ENCODE measurements at regions not wholly inside any gene's neighbourhood (a gene's known extent, or its start where the extent isn't known, plus 50 kb on each side); places are given as distances from the start of the nearest gene placed in this dataset.

- H3K36me3 ChIP-seq, result no peaks in the 10 kb centered on the region
- H3K4me1 ChIP-seq, result no peaks in the 10 kb centered on the region
- no peak overlapping the region for H3K4me3 ChIP-seq
- TF ChIP-seq POLR2A (IDR thresholded peaks at IDR 0.05; ENCODE audit: low read depth) (no peak), EP300 (IDR thresholded peaks at IDR 0.05) (no peak), CTCF (IDR thresholded peaks at IDR 0.05) (no peak), POLR2AphosphoS5 (IDR thresholded peaks at IDR 0.05) (no peak)
- 71% methylated on average over 10 of the region's 10 CpGs for WGBS
- DNase-seq (ENCODE audit: extremely low spot score), result no peak
- no peaks in the 10 kb centered on the region for H3K9me3 ChIP-seq
- H3K27ac ChIP-seq (replicated peaks in 1 of 4), result no peak overlapping the region
- peaks cover 0 to 56% (median 0%) of the 10 kb centered on the region in 4 donors for H3K27me3 ChIP-seq
- intact Hi-C loops (cut with DNase I), result no loop called here
Observed at GRCh38 chr1:38522915-38523567, 336.5 kb downstream of the RRAGC start.

GRCh38 chr1:38516560-38516959, 343.0 kb downstream of the RRAGC start:
- TF ChIP-seq POLR2A (IDR thresholded peaks at IDR 0.05; ENCODE audit: low read depth) (no peak), EP300 (IDR thresholded peaks at IDR 0.05) (no peak), CTCF (IDR thresholded peaks at IDR 0.05) (no peak), POLR2AphosphoS5 (IDR thresholded peaks at IDR 0.05) (no peak)
- Histone ChIP-seq H3K36me3 (no peaks in the 10 kb centered on the region), H3K9me3 (no peaks in the 10 kb centered on the region), H3K27me3 (peaks cover 0 to 18% (median 0%) of the 10 kb centered on the region in 4 donors), H3K27ac (replicated peaks in 1 of 4) (no peak overlapping the region), H3K4me3 (no peak overlapping the region), H3K4me1 (no peaks in the 10 kb centered on the region)
- intact Hi-C loops (cut with DNase I), result no loop called here
- no peak for DNase-seq (ENCODE audit: extremely low spot score)
- WGBS, result 100% methylated on average over 2 of the region's 2 CpGs

GRCh38 chr1:38512789-38513188, 346.8 kb downstream of the RRAGC start:
- TF ChIP-seq POLR2A (IDR thresholded peaks at IDR 0.05; ENCODE audit: low read depth) (no peak), EP300 (IDR thresholded peaks at IDR 0.05) (no peak), CTCF (IDR thresholded peaks at IDR 0.05) (no peak), POLR2AphosphoS5 (IDR thresholded peaks at IDR 0.05) (no peak)
- no peaks in the 10 kb centered on the region for H3K36me3 ChIP-seq
- WGBS, result 54% methylated on average over 7 of the region's 7 CpGs
- no peak overlapping the region for H3K27ac ChIP-seq (replicated peaks in 1 of 4)
- intact Hi-C loops (cut with DNase I), result no loop called here
- peaks cover 0 to 33% (median 0%) of the 10 kb centered on the region in 4 donors for H3K27me3 ChIP-seq
- H3K4me3 ChIP-seq, result no peak overlapping the region
- no peak for DNase-seq (ENCODE audit: extremely low spot score)
- H3K9me3 ChIP-seq, result no peaks in the 10 kb centered on the region
- H3K4me1 ChIP-seq, result no peaks in the 10 kb centered on the region

- no peaks in the 10 kb centered on the region for H3K4me1 ChIP-seq
- H3K27ac ChIP-seq (replicated peaks in 1 of 4), result no peak overlapping the region
- H3K9me3 ChIP-seq, result no peaks in the 10 kb centered on the region
- no peak for TF ChIP-seq CTCF (IDR thresholded peaks at IDR 0.05)
- TF ChIP-seq POLR2A (IDR thresholded peaks at IDR 0.05; ENCODE audit: low read depth), result no peak
- TF ChIP-seq POLR2AphosphoS5 (IDR thresholded peaks at IDR 0.05), result no peak
- TF ChIP-seq EP300 (IDR thresholded peaks at IDR 0.05), result no peak
- no peaks in the 10 kb centered on the region for H3K36me3 ChIP-seq
- no peak for DNase-seq (ENCODE audit: extremely low spot score)
- peaks cover 0 to 32% (median 0%) of the 10 kb centered on the region in 4 donors for H3K27me3 ChIP-seq
- intact Hi-C loops (cut with DNase I), result no loop called here
- no peak overlapping the region for H3K4me3 ChIP-seq
- 69% methylated on average over 5 of the region's 5 CpGs for WGBS
Observed at GRCh38 chr1:38512024-38512767, 347.4 kb downstream of the RRAGC start.
